ENCODE measurements at regions not wholly inside any gene's neighbourhood (a gene's known extent, or its start where the extent isn't known, plus 50 kb on each side); places are given as distances from the start of the nearest gene placed in this dataset.
A peak's percentile ranks its signal among the peaks of the same experiment; 100 is the strongest.

- Mint-ChIP-seq H3K36me3 (ENCODE audit: low read depth) (peaks cover 55% of the 10 kb centered on the region), H3K4me3 (no peak overlapping the region), H3K9me3 (peaks cover 35% of the 10 kb centered on the region), H3K27me3 (ENCODE audit: low read depth, poor library complexity) (peaks cover 3% of the 10 kb centered on the region), H3K27ac (no peak overlapping the region), H3K4me1 (peaks cover 18% of the 10 kb centered on the region)
- no peak for DNase-seq
- TF ChIP-seq CTCF (IDR thresholded peaks at IDR 0.05), result no peak
These were observed 122.7 kb upstream of the RIOK3 start for GRCh38 chr18:23330423-23330822.

GRCh38 chr18:23331091-23331920, 121.8 kb upstream of the RIOK3 start:
- Mint-ChIP-seq H3K9me3 (peaks cover 32% of the 10 kb centered on the region), H3K4me3 (no peak overlapping the region), H3K36me3 (ENCODE audit: low read depth) (peaks cover 49% of the 10 kb centered on the region), H3K27me3 (ENCODE audit: low read depth, poor library complexity) (peaks cover 3% of the 10 kb centered on the region), H3K4me1 (peaks cover 18% of the 10 kb centered on the region), H3K27ac (no peak overlapping the region)
- TF ChIP-seq CTCF (IDR thresholded peaks at IDR 0.05), result no peak
- DNase-seq, result no peak

- Mint-ChIP-seq H3K27me3 (ENCODE audit: low read depth, poor library complexity) (peaks cover 9% of the 10 kb centered on the region), H3K36me3 (ENCODE audit: low read depth) (peaks cover 47% of the 10 kb centered on the region), H3K9me3 (peaks cover 24% of the 10 kb centered on the region), H3K4me1 (peaks cover 24% of the 10 kb centered on the region), H3K27ac (no peak overlapping the region), H3K4me3 (no peak overlapping the region)
- TF ChIP-seq CTCF (IDR thresholded peaks at IDR 0.05), result no peak
- no peak for DNase-seq
These were observed 120.7 kb upstream of the RIOK3 start for GRCh38 chr18:23332356-23332755.

GRCh38 chr18:23333827-23334226, 119.3 kb upstream of the RIOK3 start:
- Mint-ChIP-seq H3K4me3 (no peak overlapping the region), H3K27ac (no peak overlapping the region), H3K36me3 (ENCODE audit: low read depth) (peaks cover 38% of the 10 kb centered on the region), H3K9me3 (peaks cover 10% of the 10 kb centered on the region), H3K27me3 (ENCODE audit: low read depth, poor library complexity) (peaks cover 9% of the 10 kb centered on the region), H3K4me1 (peaks cover 29% of the 10 kb centered on the region)
- TF ChIP-seq CTCF (IDR thresholded peaks at IDR 0.05), result no peak
- no peak for DNase-seq

GRCh38 chr18:23334569-23334968, 118.5 kb upstream of the RIOK3 start:
- Mint-ChIP-seq H3K36me3 (ENCODE audit: low read depth) (peaks cover 33% of the 10 kb centered on the region), H3K4me1 (peaks cover 29% of the 10 kb centered on the region), H3K27me3 (ENCODE audit: low read depth, poor library complexity) (peaks cover 9% of the 10 kb centered on the region), H3K27ac (peak overlapping the region; percentile 57), H3K9me3 (peaks cover 4% of the 10 kb centered on the region), H3K4me3 (no peak overlapping the region)
- DNase-seq, result no peak
- no peak for TF ChIP-seq CTCF (IDR thresholded peaks at IDR 0.05)

GRCh38 chr18:23336101-23336500, 117.0 kb upstream of the RIOK3 start:
- no peak overlapping the region for H3K4me3 Mint-ChIP-seq
- no peak for DNase-seq
- no peaks in the 10 kb centered on the region for H3K9me3 Mint-ChIP-seq
- H3K27me3 Mint-ChIP-seq (ENCODE audit: low read depth, poor library complexity), result peaks cover 6% of the 10 kb centered on the region
- peaks cover 42% of the 10 kb centered on the region for H3K4me1 Mint-ChIP-seq
- H3K27ac Mint-ChIP-seq, result no peak overlapping the region
- peaks cover 18% of the 10 kb centered on the region for H3K36me3 Mint-ChIP-seq (ENCODE audit: low read depth)
- TF ChIP-seq CTCF (IDR thresholded peaks at IDR 0.05), result no peak

All from nephron progenitor cell (in vitro differentiated cells).